ENCODE measurements at regions not wholly inside any gene's neighbourhood (a gene's known extent, or its start where the extent isn't known, plus 50 kb on each side); places are given as distances from the start of the nearest gene placed in this dataset.
A peak's percentile ranks its signal among the peaks of the same experiment; 100 is the strongest.
"Not testable (repeated sequence)": the region's sequence is repeated elsewhere in the genome, so short reads cannot be mapped to it uniquely, and the experiment has no call there.

GRCh38 chr14:22152161-22152870 lies 436.7 kb downstream of the DAD1 start:
- DNase-seq (ENCODE audit: low read depth in 2 of 2), result no peak

- no peak for DNase-seq (ENCODE audit: low read depth in 2 of 2)
These were observed 437.9 kb downstream of the DAD1 start for GRCh38 chr14:22151121-22151520.

GRCh38 chr14:22149058-22149457 lies 440.0 kb downstream of the DAD1 start:
- no peak for DNase-seq (ENCODE audit: low read depth in 2 of 2)

- DNase-seq (ENCODE audit: low read depth in 2 of 2), result no peak
These were observed 441.3 kb downstream of the DAD1 start for GRCh38 chr14:22147716-22148115.

GRCh38 chr14:22143363-22143762 lies 445.7 kb downstream of the DAD1 start:
- DNase-seq (ENCODE audit: low read depth in 2 of 2), result no peak

- DNase-seq (ENCODE audit: low read depth in 2 of 2), result no peak
These were observed 448.4 kb downstream of the DAD1 start for GRCh38 chr14:22140633-22141032.

GRCh38 chr14:22131749-22132476 lies 457.1 kb downstream of the DAD1 start:
- DNase-seq (ENCODE audit: low read depth in 2 of 2), result peak in 1 of 2 donors; percentile 19

- DNase-seq (ENCODE audit: low read depth in 2 of 2), result no peak
These were observed 450.5 kb upstream of the OR4E1 start for GRCh38 chr14:22124073-22124613.

- no peak for DNase-seq (ENCODE audit: low read depth in 2 of 2)
These were observed 449.4 kb upstream of the OR4E1 start for GRCh38 chr14:22122829-22123560.

GRCh38 chr14:22122227-22122818 lies 448.7 kb upstream of the OR4E1 start:
- DNase-seq (ENCODE audit: low read depth in 2 of 2), result no peak

- no peak for DNase-seq (ENCODE audit: low read depth in 2 of 2)
These were observed 445.4 kb upstream of the OR4E1 start for GRCh38 chr14:22118899-22119477.

GRCh38 chr14:22113401-22113800 lies 439.8 kb upstream of the OR4E1 start:
- no peak for DNase-seq (ENCODE audit: low read depth in 2 of 2)

- DNase-seq (ENCODE audit: low read depth in 2 of 2), result peak; percentile 24 to 29
These were observed 438.4 kb upstream of the OR4E1 start for GRCh38 chr14:22112004-22112403.

- no peak for DNase-seq (ENCODE audit: low read depth in 2 of 2)
These were observed 434.1 kb upstream of the OR4E1 start for GRCh38 chr14:22107753-22108152.

- no peak for DNase-seq (ENCODE audit: low read depth in 2 of 2)
These were observed 433.4 kb upstream of the OR4E1 start for GRCh38 chr14:22106700-22107697.

- DNase-seq (ENCODE audit: low read depth in 2 of 2), result no peak
These were observed 432.0 kb upstream of the OR4E1 start for GRCh38 chr14:22105624-22106006.

- no peak for DNase-seq (ENCODE audit: low read depth in 2 of 2)
These were observed 431.5 kb upstream of the OR4E1 start for GRCh38 chr14:22105006-22105623.

GRCh38 chr14:22100764-22101120 lies 427.1 kb upstream of the OR4E1 start:
- not testable (repeated sequence) for DNase-seq (ENCODE audit: low read depth in 2 of 2)

GRCh38 chr14:22099942-22100763 lies 426.5 kb upstream of the OR4E1 start:
- DNase-seq (ENCODE audit: low read depth in 2 of 2), result peak; percentile 16 to 28

Measured in stimulated activated CD4-positive, alpha-beta T cell treated with anti-CD3 and anti-CD28 coated beads, Interleukin-4, amount 100 ng/mL, for 48 hours (primary cell).